HG03432 (cell line): ENCODE measurements at regions not wholly inside any gene's neighbourhood (a gene's known extent, or its start where the extent isn't known, plus 50 kb on each side); places are given as distances from the start of the nearest gene placed in this dataset.

Experiments used
- ATAC-seq: cut with Tn5 transposase; IDR thresholded peaks from one replicate; pipeline ENCODE4 v1.9.1; 2021; ENCODE audit warnings: mild to moderate bottlenecking, moderate library complexity; ENCODE audit not compliant: unreplicated experiment

DNA sequence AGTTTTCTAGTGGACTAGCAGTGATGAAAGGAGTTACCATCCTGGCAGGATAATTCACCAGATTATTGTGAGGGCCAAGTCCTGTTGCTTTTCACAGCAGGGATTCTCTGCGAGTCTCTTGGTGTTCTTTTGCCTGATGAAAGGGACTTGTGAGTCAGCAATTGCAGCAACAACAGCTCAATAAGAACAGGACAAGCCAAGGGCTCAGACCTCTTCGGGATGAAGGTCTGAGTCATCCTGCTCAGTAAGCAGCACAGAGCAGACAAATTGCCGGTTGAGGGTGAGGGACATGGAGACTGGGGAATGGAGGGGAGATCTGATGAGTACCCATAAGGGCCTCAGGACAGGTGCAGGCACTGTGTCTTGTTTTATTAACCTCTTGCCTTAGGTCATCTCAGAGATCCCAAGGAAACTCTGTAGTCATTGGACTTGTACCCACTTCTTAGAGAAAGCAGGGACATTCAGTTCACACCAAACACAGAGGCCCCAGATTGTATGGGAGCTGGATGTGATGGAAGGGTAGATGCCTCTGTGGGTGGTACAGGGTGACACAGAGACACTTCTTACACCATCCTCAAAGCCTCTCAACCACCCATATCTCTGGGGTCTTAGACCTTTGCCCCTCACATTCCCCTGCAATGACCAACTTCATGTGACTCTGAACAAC, 173.8 kb upstream of the TLE3 start:
- no peak for ATAC-seq

DNA sequence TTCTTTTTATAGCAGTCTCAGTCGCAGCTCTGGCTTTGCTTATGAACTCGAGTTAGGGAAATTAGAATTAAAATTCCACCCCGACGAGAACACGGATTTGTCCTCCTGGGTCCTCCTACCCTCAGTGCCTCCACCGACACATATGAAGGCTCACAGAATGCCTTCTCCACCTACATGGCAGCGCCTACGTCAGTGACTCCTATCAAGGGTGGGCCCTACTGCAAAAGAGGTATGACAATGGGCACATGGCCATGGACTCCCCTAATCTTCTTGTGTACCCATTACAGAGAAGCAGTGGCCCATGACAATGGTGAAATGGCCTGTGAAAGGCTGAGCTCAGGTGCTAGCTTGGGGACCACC, 173.0 kb upstream of the TLE3 start:
- ATAC-seq: no peak

DNA sequence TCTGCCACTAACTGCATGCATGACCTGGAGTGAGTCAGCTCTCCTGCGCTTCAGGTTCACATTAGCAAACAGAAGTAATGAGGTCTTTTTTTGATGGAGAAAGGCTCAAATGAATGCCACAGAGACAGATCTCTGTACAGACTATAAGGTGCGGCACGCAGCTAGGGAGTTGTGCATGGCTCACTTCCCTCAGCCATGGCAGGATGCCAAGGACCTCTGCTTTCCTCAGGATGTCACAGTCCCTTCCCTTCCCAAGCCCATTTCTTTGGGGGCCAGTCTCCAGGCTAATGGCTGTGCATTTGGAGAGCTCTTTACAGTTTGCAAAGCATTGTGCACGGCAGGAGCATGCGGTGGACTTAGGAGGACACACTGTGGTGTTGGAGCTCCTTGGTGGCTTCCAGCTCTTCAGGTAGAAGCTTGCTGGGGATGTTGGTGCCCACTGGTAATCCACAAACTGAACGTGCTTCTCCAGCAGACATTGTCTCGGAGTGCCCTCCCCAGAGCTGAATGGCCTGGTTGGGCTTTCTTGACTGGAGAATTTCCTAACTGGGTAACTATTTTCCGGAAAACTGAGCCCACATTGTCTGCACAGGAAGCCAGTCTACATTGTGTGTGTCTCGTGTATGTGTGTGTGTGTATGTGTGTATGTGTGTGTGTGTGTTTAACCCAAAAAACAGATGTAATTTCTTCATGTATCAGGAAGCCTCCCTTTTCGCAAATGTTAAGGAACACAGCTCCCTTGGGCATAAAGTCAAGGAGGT, 172.5 kb upstream of the TLE3 start:
- no peak for ATAC-seq

DNA sequence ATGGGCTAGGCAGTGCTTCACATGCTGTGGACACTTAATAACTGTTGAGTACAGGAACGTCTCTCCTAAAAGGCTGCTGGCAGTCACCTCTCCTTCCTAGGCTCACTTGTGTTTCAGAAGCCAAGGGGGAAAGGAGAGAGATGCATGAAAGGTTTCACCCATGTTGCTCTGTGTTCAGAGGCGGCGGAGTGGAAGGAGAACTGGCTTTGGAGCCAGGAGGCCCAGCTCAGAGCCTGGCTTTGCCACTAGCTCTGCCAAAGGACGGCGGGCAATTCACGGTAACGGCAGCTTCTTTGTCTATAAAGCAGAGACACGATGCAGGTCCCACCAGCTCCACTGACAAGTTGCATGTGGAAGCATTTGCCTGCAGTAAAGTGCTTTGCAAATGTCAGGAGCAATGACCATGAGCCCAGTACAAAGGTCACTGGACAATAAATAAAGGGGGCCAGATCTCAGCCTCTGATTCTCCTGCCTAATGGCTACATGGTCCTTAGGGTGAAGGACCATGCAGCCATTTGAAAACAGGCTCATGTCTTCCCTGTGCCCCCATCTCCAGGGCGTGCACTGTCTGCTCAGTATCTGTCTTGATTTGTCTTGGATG, 171.7 kb upstream of the TLE3 start:
- no peak for ATAC-seq

DNA sequence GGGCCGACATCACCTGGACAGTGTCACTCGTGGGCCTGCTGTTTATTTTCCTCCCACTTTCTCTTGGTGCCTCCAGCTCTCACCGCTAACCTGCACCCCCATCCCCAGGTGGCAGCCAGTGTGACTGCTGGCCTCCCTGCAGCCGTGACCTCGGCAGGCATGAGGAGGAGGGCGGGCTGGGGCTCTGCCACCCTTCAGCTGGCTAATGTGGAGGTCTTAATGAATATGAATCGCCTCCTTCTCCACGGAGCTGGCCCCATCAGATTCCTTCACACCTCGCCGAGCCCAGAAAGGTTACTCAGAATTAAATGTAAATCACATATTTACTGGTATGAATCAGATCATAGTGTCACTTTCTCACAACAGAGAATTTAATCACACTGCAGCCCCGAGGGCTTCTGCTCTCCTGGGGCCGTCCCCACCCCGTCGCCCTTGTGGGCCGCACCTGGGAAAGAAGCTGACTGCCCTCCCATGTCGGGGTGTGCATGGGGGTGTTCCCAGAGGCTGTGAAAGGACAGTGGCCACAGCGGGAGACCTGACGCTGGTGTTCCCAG, 171.1 kb upstream of the TLE3 start:
- ATAC-seq: peak; percentile 34

DNA sequence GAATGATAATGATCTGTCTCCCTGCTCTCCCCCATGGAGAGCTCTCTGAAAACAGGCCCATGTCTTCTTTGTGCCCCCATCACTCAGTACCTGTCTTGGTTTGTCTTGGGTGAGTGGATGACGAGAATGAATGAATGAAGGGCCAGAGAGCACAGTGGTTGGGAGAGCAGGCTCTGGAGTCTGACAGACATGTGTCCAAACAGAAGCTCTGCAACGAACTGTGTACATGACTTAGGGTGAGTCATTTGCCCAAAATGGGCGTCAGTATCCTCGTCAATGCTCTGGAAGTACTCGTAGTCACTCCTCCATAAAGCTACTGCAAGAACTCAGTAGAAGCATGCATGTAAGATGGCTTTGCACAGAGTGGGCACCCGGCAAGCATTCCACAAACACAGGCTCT, 170.2 kb upstream of the TLE3 start:
- no peak for ATAC-seq

DNA sequence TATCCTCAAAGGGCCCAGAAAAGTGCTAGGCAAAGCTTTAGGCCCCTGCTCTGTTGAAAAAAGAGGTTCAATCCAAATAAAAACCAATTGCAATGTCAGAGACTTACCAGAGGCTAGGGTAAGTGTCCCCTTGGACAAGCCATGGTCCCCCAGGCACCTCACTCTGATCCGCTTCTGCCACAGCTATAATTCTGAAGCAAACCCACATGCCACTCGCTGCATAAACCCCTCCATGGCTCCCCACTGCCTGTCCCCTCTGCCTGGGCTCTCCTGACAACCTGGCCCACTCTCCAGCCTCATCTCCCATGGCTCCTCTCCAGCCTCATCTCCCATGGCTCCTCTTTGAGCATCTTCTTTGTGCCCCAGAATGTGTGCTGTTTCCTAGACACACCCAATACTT, 169.6 kb upstream of the TLE3 start:
- no peak for ATAC-seq

DNA sequence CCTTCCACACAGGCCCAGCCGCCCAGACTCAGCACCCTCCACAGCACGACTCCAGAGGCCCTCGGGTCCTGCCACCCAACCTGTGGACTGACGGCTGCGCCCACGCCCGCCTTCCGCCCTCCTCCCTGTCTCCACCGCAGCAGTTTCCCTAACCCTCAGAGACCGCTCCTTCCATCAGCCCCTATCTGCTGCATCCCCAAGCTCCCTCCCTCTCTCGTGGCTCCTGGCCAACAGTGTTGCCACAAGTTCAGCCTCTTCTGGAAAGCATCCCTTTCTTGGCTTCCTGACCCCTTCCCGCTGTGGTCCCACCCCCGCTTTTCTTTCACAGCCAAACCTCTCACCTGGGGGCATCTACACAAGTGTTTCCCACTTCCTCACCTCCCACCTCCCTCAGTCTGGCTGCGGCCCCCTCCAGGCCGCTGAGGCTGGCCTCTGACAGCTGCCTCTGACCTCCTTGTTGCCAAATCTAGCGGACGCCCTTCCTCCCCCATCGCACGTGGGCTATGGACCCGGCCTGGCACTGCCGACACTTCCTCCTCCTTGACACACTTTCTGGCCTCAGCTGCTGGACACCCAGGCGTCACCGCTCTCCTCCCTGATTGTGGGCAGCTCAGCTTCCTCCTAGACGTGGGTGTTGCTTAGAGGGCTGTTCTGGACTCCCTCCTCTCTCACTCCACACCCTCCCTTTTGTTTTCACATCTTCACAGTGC, 168.8 kb upstream of the TLE3 start:
- ATAC-seq: no peak

DNA sequence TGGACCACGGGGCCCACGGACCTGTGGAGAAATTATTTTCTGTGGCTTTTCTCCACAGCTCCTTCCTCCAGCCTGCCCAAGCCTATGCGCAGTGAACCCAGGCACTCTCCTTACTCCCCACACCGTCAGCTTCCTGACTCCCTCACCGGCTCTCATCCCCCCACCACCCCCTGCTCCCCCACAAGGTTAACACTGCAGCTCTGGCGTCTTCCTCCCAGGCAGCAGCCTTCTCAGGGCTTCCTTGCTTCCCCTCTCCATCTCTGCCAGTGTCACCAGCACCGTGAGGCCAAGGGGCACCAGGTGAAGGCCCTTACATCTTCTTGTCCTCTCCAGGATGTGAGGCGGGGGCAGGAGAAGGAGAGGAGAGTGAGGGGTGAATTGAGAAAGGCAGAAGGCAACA, 168.3 kb upstream of the TLE3 start:
- no peak for ATAC-seq

DNA sequence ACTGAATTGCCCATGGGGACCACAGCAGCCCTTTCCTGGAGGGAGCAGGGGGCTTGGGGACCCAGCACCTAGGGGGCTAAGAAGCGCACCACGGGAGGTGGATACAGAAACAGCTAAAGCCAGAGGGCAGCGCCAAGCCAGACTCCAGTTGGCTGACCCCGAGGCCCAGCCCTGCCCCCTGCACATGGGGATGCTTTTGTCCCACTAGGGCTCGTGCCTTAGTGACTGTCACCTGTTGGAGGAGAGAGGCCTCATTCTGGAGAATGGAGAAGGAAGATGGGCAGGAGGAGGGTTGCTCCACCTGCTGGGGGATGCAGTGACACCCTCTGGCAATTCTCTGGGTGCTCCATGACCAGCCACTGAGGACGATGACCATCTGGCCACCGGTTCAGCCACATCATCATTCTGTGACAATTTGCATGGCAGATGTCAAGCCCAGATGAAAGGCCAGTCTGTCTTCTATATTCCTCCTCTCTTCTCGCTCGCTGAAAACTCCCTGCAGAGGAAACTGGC, 167.8 kb upstream of the TLE3 start:
- ATAC-seq: no peak

DNA sequence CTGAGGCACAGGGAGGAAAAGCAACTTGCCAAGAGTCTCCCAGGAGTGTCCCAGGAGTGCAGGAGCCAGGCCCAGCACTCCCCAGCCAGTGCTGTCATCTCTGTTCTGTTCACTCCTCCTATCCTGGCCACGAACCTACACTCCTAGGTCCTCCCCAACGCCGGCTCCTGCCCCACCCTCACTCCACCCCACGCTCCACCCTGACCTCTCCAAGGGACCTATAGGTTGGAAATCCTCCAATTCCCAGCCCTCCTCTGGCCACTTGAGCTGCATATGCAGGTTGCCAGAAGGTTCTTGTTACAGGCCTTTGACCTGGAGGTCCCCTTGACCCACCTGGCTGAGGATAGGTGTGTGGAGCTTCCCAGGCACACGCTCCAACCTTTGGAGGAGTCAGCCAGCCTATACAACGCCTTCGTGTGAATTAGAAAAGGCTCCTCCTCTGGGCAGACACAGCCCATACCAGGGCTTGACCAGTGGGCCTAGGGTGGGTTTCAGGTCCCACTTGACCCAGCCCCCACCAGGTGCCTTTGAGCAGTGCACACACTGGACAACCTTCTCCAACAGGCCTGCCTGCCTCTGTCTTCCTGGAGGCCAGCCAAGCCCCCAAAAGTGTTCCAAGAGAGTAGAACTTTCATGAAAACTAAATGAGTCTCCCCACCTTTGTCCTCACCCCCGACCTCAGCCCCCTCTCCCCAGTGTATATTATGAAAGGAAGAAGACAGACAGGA, 167.2 kb upstream of the TLE3 start:
- no peak for ATAC-seq

DNA sequence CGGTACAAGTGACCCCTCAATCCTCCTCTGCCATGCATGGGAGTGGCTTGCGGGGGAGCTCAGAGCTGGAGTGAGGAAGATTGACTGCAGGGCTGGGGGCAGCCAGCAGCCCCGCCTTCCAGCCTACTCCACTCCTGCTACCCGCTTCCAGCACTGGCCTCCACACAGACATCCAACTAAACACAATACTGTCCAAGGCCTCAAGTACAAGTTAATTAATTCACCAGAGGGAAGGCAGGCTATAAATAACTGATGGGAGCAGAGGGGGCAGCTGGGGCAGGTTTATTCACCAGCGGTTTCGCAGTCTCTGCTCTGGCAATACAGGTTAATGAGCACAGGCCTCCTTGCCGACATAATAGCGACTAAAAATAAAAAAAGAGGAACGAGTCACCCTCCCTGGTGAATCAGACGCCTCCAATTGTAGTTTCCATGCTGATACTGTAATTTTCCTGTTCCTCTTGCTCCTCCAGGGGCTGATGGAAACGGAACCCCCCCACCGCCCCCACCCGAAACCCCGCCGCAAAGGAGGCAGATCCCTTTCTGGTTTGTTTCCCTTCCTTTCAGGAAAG, 166.4 kb upstream of the TLE3 start:
- ATAC-seq: no peak

DNA sequence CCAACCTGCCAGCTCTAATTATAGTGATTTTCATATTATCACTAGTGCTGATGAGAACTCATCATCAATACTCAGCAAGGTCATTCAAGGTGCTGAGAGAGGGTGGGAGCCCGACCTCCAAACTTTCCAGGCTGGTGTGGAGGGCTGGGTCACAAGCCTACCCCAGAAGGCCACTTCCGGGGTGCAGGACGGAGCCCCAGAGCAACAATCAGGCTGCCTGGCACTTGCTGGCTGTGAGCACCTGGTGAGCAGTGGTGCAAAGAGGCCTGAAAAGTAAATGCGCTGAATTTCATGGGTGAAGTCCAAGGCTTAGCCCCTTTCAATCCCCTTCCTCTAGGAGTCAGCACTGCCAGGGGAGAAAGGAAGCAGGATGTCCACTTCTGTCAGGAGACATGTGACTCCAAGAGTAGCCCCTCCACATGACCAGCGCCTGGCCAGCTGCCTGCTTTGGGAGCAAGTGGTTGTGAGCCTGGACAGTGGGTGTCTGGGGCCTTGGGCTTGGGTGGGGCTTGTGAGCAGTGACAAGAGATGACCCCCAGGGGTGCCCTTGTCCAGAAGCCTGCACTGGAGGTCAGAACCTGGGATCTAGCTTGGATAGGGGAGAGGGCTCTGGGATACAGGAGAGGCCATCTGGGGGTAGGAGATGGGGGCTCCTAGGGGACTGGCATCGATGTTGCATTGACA, 165.0 kb upstream of the TLE3 start:
- no peak for ATAC-seq

DNA sequence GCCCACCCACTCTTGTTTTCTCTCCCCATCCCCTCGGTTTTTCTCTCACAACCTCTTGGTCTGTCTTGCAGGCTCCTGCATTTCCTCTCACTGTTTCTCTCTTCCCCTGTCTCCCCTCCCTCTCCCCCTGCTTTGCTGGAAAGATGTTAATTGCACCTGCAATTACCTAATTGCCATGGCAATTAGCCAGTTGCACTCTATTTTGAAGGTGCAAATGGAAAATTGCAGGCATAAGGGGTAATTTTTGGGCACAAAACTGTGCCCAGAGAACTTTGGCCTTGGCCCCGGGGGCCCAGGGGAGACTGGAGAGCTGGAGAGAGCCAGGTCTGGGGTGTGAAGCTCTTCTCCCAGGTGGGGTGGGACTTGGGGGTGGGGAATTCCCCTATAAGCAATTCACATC, 164.5 kb upstream of the TLE3 start:
- no peak for ATAC-seq

DNA sequence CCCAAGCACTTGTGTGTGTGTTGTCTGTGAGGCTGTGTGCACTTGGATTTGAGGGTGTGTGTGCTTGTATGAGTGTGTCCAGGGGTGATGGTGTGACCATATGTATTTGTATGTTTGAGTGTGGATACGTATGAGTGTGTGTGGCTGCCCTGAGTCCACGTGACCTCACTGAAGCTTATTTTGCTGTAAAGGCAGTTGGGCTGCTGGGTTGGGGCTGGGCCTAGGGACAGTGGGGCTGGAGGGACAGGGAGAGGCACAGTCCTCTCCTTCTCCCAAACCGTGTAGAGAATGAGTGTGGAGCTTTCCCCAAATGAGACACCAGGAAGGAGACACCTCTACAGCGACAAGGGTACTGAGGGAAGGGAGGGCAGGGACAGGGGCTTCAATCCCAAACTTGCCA, 163.4 kb upstream of the TLE3 start:
- no peak for ATAC-seq

DNA sequence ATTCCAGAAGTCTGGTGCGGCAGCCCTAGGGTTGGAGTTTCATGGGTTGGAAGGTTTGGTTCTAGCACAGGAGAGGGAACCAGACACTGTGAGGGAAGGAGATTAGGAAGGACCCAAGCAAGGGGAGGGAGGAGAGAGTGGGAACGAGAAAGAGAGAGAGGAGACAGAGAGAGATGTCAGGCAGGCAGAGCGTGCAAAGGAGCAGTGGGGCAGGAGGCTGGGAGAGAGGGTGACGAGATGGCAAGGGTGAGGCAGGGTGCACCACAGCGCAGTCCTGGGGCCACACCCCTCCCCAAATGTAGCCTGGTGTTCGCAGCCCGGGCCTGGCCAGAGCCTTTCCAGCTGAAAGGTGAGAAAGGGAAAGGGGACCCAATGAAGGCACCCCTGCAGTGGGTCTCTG, 162.9 kb upstream of the TLE3 start:
- no peak for ATAC-seq

DNA sequence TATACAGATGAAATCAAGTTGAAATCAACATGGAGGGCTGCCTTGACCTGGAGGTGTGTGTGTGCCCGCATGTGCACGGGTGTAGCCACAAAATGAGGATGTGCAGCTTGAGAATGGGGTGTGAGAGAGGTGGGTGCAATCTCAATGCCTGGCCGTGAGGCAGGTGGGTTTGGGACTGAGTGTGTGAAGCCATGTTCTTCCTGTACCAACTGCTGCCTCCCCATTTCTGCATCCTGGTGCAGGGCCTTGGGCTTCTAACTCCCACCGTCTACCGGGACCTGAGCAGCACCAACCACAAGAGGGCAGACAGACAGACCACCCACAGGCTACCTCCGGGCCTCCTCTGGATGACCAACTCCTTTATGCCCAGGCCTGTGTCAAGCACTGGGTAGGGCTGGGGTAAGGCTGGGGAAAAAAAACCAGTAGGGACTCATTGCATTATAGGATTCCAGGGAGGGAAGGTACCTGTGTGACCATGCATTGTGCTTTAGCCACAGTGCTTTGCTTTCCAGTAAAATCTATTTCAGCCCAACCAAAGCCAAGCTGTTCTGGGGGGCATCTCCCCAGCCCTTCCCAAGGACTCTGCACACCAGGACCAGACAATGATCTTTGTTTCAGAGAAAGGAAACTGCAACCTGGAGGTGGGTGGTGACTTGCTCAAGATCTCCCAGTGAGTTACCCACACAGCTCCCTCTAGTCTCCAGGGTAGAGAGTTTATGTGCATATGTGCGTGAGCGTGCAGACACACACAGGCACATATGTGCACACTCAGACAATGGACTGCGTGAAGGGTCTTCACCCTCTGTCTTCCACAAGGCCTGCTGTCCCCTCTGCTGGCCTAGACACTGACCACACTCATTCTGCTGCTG, 162.2 kb upstream of the TLE3 start:
- no peak for ATAC-seq

DNA sequence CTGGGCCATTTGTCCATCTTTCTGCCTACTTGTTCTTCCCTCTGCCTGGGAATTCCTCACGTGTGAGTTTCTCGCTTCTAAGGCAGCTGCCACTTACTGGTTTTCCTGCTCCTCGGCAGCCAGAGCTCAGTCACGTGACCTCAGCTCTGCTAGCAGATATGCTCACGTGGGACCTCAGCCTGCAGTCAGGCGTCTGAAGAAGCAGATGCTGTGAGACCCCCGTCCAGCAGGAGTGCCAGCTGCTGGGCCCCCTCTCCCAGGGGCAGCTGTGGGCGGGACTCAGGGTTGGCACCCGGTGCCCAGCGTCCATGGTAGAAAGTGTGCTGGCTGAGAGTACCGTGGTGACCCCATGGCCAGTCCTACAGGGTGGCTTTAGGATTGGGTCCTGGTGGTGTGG, 161.3 kb upstream of the TLE3 start:
- peak; percentile 29 for ATAC-seq
